ENCODE measurements at regions not wholly inside any gene's neighbourhood (a gene's known extent, or its start where the extent isn't known, plus 50 kb on each side); places are given as distances from the start of the nearest gene placed in this dataset.

GRCh38 chr1:235015291-235015985, 113.2 kb downstream of the TOMM20 start:
- TF ChIP-seq EZH2 (IDR thresholded peaks at IDR 0.05; ENCODE audit: borderline replicate concordance, low read depth, low read length, poor library complexity, severe bottlenecking) (no peak), CTCF (conservative IDR thresholded peaks at IDR 0.05; ENCODE audit: low read depth, low read length) (no peak)
